HPDE6-E6E7 (cell line): ENCODE measurements at regions not wholly inside any gene's neighbourhood (a gene's known extent, or its start where the extent isn't known, plus 50 kb on each side); places are given as distances from the start of the nearest gene placed in this dataset.
"Not testable (repeated sequence)": the region's sequence is repeated elsewhere in the genome, so short reads cannot be mapped to it uniquely, and the experiment has no call there.

Experiments
- DNase-seq: peaks from one replicate; pipeline ENCODE4 v3.0.0; 2011; ENCODE audit warnings: missing footprints; ENCODE audit errors: extremely low spot score

DNA sequence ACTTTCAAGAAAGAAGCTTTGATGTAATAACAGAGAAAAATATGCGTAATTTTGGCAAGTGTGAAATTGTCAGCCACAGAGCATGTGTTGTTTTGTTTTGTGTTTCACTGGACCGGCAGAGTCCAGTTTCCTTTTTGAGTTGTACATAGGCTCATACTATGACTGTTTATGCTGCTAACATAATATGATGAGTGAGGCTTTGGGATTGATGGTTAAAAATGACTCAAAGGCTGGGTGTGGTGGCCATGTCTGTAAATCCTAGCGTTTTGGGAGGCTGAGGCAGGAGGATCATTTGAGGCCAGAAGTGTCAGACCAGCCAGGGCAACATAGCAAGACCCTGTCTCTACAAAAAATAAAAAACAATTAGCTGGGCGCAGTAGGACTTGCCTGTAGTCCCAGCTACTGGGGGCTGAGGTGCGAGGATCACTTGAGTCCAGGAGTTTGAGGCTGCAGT lies 487.9 kb downstream of the PCNX1 start:
- DNase-seq, result no peak

DNA sequence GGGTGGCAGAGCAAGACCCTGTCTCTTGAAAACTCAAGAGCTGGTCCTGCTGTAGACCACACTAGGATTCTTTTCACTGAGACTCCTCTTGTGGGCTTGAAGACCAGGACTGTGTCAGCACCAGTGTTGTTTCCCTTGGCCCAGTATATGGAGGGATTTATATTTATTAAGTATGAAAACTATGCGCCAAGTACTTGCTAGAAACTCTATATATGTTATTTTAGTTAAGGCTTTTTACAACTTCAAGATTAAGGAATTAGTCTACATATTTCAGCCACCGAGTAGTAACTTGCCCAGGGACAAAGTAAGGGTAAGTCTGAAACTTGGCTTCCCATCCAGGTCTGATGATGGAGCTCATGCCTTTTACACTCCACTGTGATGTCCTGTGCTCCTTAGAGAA lies 488.4 kb downstream of the PCNX1 start:
- DNase-seq, result no peak

- no peak for DNase-seq
These were observed 488.9 kb downstream of the PCNX1 start for GRCh38 chr14:71396050-71396677.

DNA sequence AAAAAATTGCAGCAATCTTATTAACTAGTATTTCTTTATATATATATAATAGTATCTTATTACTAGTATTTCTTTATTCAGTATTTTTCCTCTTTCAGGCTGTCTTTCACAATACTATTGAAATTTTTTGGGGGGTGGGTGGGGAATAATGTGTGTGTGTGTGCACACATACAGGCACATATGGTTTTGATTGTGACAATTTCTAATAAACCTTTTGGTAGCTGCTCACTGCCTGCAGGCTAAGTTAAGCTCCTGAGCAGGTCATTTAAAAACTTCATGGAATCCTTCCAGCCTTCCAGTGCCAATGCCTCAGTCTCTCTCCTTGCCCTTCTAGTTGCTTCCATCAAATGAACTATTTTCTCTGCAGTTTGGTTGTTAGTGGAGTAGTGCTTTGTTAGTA lies 490.1 kb downstream of the PCNX1 start:
- DNase-seq, result no peak

GRCh38 chr14:71398450-71398849 lies 491.2 kb downstream of the PCNX1 start:
- DNase-seq, result no peak

- DNase-seq, result no peak
These were observed 491.8 kb downstream of the PCNX1 start for GRCh38 chr14:71399057-71399487.

DNA sequence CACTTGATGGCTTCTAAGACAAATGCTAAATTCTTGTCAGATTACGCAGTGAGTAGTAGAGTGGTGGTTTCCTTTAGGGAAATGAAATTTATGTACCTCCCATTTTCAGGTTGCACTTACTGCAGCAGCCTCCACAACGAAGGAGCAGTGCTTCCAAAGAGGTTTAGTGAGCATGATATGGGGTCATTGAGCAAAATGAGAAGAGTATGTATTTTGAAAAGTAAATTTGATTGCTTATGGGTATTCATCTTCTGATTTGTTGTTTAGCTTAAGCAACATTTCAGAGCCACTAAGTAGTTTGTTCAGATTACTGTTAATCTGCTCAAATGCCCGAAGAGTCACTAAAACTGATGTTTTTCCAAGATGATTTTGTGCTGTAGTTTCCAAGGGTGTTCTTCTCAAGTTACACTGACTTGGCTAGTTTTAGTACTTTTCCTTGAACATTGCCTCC lies 493.6 kb downstream of the PCNX1 start:
- no peak for DNase-seq

DNA sequence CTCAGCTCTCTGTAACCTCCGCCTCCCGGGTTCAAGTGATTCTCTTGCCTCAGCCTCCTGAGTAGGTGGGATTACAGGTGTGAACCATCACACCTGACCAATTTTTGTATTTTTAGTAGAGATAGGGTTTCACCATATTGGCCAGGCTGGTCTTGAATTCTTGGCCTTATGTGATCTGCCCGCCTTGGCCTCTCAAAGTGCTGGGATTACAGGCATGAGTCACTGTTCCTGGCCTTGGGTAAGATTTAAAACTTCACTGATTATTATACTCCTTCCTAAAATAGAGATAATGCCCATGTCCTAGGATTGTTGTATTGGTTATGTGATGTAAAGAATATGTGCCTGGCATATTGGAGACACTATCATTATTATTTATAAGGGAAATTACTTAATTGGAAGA lies 495.2 kb downstream of the PCNX1 start:
- not testable (repeated sequence) for DNase-seq

DNA sequence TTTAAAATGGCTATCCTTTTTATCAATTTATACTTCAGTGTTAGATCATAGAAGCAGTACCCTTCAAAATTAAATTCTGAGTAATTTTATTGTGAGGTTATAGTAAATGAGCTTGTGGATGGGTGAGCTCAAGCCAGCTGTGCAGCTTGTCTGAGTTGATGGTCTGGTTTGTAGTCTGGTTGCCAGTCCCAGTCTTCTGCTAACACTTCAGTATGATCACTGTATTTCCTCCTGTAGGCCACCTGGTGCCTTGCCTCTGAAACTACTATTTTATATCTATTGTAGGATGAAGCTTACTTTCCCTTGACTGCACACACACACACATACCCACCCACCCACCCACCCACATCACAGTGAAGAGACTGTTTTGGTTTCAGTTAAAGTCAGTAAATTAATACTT lies 496.4 kb downstream of the PCNX1 start:
- DNase-seq, result peak; percentile 4

DNA sequence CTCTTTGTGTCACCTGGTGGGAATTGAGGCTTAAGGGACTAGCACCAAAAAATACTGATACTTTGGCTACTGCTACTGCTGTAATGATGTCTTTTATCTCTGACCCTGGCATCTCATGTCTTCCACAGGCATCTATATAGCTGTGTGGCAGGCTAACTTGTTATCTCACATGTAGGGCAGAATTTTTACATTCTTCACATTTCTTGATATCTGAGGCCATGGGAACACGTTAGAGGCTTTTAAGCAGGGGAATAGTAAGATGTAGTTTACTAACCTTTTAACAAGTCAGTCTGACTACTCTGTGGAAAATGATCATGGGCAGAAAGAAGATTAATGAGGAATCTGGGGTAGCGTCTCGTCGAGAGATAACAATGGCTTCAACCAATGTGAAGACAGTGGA lies 498.4 kb downstream of the PCNX1 start:
- no peak for DNase-seq

DNA sequence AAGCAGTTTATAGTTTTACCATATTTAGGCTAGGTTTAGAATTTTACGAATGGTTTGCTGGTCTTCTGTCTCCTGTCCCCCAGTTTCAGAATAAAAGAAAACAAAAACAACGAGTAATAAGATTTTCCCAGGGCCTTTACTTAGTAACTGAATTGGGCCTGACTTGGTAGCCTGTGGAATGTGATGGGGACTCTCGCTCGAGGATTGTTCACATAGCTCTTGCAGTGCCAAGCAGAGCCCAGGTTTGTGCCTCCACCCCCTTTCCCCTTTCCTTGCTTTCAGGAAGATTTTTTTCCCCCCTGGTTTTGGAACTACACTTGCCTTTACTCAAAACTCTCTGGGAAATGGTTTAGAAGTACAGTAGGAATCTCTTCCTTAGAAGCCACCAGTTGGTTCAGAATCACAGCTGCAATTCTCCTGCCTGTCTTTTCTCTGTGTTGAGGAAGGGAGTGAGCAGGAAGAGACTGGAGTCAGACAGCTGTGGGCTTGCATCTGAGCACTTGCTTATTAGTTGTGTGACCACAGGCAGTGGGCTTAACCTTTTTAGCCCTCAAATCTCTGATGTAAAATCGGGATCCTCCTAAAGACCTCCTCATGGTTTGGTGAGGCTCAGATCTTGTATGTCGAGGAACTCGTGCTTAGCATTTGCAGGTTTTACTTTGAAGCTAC lies 501.2 kb downstream of the PCNX1 start:
- no peak for DNase-seq

DNA sequence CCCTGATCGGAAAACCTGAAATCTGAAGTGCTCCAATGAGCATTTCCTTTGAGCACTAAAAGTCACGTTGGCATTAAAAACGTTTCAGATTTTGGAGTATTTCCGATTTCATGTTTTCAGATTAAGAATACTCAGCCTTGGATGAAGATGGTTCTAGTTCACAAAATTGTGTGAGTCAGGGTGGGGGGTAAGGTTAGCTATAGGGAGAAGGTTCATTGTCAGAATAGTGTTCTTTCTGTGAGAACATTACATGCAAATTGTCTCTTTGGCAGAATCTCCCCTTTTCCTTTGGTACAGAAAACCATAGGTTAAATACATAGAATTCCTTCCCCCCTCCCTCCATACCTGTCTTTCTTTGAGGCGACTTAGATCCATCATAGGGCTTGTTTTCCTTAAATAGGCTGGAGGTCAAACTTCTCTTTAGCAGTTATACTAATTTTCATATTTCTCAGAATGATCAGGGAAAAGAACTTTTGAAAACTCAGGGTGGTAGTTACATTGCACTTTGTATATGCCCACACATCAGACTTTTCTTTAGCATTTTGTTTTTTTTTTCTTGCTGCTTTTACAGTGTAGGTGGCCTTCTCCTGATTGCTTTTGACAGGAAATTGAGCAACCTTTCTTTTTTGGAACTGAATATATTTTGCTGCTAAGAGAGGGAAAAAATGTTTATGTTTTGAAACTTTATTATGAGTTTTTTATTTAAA lies 503.5 kb downstream of the PCNX1 start:
- no peak for DNase-seq

GRCh38 chr14:71411285-71411595 lies 504.0 kb downstream of the PCNX1 start:
- DNase-seq, result no peak

DNA sequence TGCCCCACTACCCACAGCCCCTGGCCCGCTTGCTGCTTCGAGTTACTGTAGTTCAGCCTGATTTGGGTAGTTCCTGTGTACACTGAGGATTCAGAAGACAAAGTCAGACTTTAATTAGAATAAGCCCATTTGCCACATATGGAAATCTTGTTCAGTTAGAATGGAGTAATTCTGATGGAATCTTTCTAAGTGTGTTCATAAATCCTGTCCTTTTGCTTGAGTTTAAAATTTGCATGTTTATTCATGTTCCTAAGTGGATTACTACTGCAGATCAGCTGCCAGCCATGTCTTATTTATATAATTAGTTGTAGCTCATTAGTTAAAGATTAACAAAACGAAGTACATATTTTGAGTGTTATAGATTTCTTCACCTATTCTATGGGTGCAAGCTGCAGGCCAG lies 504.5 kb downstream of the PCNX1 start:
- DNase-seq, result no peak

DNA sequence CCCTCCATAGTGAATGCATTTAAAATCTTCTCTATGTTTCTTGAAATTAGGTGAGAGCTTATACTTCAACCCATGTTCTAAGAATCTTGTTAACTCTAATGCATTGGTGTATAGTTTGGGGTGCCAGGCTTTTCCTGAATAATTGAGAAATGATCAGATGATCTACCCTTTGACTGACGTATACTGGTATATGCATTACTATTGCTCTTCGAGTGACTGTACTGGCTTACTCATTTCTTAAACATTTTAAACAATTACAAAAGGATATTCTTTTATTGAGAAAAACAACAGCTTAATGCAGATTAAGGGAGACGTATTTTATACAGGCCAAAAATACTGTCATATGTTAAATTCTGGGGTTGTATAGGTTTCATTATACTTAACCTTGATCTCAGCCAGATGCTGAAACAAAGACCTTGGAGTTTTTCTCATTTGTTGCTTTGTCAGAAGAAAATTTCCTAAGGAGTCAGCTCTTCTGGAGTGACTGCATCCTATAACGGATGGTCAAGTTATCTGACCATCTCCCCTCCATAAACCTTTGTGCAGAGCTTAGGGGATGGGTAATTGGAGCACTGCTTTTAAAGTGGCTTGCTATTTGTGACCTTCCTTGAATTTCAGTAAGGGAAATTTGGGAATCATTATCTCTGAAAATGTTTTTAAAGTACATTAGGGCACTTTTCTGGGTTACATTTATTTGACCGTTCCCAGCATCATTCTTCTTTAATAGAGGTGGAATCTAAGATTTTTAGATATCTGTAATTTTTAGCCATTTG lies 507.6 kb downstream of the PCNX1 start:
- DNase-seq, result peak; percentile 31

- DNase-seq, result no peak
These were observed 508.1 kb downstream of the PCNX1 start for GRCh38 chr14:71415404-71415690.

- DNase-seq, result peak; percentile 70
These were observed 509.1 kb downstream of the PCNX1 start for GRCh38 chr14:71416392-71416791.

- no peak for DNase-seq
These were observed 511.4 kb downstream of the PCNX1 start for GRCh38 chr14:71418532-71419245.

GRCh38 chr14:71423481-71423880 lies 508.7 kb upstream of the RGS6 start:
- no peak for DNase-seq

DNA sequence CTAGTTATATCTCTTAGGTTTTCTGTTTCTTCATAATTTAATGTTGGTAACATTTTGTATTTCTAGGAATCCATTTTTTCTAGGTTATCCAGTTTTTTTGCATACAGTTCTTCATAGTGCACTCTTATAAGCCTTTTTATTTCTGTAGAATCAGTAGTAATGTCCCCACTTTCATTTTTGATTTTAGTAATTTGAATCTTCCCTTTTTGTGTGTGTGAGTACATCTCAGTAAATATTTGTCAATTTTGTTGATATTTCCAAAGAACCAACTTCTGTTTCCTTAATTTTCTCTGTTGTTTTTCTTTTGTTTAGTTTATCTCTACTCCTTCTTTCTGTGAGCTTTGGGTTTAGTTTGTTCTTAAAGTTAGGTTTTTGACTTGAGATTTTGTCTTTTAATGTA lies 507.3 kb upstream of the RGS6 start:
- DNase-seq, result no peak

GRCh38 chr14:71426001-71426400 lies 506.2 kb upstream of the RGS6 start:
- DNase-seq, result no peak

- no peak for DNase-seq
These were observed 502.3 kb upstream of the RGS6 start for GRCh38 chr14:71429902-71430301.
